GM18951 (cell line): ENCODE measurements at regions not wholly inside any gene's neighbourhood (a gene's known extent, or its start where the extent isn't known, plus 50 kb on each side); places are given as distances from the start of the nearest gene placed in this dataset.

ENCODE experiments used
- POLR2A ChIP-seq: IDR thresholded peaks from 4 replicates; pipeline ENCODE4 v1.6.1; 2011; ENCODE audit warnings: mild to moderate bottlenecking; ENCODE audit not compliant: insufficient read length, insufficient read depth; ENCODE audit errors: extremely low read depth
- in situ Hi-C: fragments of 300-500 bp; cut with MboI; formaldehyde crosslinking; loops from one replicate; pipeline ENCODE4 v1.12.0; 2022; ENCODE audit warnings: low sequenced_read_pairs, mixed read lengths, inconsistent platforms; ENCODE audit not compliant: unreplicated experiment

DNA sequence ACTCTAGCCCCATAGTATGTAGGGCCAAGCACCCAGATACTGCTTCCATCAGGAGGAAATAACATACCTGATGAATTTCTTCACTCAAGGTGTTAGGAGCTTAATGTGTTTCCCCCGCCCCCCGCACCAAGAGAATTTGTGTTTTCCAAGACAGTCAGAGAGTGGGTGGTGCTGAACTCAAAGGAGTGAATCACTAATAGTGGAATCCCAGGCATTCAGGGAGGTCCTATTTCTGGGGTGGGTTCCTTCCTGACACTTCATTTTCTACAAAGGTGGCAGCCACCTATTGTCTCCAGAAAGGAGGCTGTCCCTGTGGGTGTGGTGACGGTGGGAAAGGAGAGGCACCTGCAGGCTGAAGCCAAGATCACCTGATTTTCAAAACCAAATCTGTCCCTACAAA, 50.8 kb upstream of the ELF5 start:
- TF ChIP-seq POLR2A, result no peak
- in situ Hi-C loops, result loop anchor here (25.0 kb wide), 1 partner anchor 848 kb away; the partner anchor contains the start of gene SLC1A2

DNA sequence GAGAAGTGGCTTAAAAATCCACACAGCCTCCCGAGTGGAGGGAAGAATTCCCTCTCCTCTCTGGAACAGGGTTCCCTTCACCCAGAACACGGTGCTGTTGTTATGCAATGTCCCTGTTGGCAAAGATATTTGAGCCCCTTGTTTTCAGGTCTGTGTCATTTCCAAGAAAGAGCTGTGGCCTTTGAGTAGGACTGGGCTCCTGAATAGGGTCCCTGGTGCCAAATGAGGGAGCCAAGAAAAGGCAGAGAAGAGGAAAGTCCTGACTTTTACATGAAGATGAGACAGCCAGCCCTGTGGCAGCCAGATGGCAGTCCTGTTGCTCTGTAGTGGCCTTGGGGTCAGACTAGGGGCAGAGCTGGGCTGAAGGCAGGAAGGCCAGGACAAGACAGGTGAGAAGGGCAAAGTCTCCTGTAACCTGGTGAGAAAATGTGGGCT, 51.2 kb upstream of the ELF5 start:
- in situ Hi-C loops, result loop anchor here (25.0 kb wide), 1 partner anchor 847 kb away; the partner anchor contains the start of gene SLC1A2

DNA sequence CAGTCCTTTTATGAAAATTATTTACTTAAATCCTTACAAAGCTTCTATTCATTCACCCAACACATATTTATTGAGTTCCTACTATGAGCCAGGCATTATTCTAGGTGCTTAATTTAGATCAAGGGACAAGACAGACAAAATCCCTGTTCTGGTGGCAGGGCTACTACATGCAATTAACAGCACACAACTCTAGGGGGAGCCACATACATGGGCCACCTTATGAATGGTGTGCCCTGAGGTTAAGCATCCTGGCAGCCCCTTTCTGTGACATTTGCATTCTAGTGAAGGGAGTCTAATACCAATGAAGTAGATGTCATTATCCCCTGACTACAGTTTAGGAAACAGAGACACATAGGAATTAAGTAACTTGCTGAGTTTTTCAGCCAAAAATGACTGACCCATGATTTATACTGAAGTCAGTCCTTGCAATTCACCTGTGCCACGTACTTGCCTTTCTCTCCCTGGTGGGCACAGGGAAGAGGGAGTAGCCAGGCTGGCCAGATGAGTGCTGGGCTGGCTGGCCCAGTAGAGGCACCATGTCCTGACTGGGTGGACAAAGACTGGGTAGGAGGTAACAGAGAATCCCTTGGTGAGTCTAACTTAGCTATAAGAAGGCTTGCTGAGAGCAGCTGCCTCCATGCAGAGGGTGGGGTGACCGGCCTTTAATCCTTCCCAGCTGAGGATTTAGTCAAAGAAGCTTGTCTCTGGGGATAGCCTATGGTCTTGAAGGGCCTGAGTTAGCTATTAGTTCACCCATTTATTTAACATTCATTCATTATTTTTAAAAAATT, 52.0 kb upstream of the ELF5 start:
- in situ Hi-C loops, result loop anchor here (25.0 kb wide), 1 partner anchor 847 kb away; the partner anchor contains the start of gene SLC1A2

More for the DNA sequence above, 51.2 kb upstream of the ELF5 start:
- TF ChIP-seq POLR2A, result no peak

DNA sequence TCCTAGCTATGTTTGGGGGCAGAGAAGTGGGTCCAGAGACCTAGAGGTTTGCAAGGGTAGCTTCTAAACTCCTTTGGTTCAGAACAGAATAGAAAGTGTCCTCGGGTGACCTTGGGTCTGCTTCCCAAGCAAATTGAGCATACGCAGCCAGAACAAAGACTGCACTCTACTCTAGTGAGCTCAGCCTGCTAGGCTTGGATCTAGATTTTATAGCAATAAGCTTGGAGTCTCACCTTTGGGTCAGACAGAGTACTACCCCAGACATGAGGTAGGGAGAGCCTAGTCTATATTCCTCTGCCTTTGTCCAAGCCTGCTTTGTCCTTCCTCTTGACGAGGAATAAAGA, 52.6 kb upstream of the ELF5 start:
- no peak for TF ChIP-seq POLR2A
- in situ Hi-C loops, result loop anchor here (25.0 kb wide), 1 partner anchor 846 kb away; the partner anchor contains the start of gene SLC1A2

More for the DNA sequence above, 52.0 kb upstream of the ELF5 start:
- TF ChIP-seq POLR2A, result no peak

DNA sequence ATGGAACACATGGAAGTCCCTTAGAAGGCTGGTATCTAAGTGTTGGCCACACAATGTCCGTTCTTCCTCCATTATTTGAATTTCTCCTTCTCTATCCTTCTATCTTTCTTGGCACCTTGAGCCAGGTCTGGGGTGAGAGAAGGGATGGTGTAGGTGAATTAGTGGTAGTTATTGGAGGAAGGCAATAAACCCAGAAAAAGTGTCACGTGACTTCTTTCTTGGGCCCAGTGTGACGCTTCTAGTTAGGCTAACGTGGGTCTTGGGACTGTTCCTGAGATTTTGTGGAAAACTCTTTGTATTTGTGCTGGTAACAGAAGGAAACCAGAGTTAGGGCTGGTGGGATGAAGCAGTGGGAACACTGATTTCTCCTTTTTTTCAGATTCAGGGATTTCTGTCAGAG, 53.1 kb upstream of the ELF5 start:
- in situ Hi-C loops, result loop anchor here (25.0 kb wide), 1 partner anchor 846 kb away; the partner anchor contains the start of gene SLC1A2
- no peak for TF ChIP-seq POLR2A

DNA sequence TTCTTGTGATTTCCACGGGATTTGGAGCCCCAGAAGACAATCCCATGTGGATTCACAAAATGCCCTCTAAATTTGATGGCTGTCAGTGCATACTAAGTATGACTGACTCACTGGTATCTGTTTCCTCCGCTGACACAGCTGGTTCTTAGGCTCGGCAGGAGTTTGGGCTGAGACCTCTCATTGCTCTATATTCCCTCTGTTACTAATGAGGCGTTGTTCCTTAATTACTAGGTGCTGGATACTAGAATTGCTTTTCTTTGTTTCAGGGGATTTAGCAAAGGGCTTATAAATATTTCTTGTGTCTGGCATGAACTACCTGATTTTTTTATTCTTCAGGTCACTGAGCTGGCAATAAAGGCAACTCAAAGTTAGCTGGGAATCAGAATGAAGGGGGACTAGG, 53.2 kb upstream of the EHF start:
- in situ Hi-C loops, result loop anchor here (25.0 kb wide), 1 partner anchor 845 kb away; the partner anchor contains the start of gene SLC1A2
- no peak for TF ChIP-seq POLR2A

DNA sequence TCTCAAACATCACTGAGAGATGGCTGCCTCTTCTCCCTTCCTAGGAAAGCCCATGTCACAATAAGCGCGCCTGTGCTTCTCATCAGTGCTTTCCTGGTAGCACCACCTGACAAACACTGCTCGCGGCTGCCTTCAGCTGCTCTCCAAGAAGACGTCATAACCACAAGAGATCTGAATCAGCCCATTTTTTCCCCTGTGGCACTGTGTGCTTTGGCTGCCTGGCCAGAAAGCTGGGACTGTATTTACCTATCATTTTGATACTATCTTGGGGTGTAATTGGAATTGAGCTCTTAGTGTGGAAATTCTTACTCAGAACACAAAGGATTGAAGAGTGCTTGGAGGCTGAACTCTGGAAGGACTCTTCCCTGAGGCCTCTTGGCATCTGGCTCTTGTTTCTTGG, 50.3 kb upstream of the EHF start:
- in situ Hi-C loops, result loop anchor here (25.0 kb wide), 1 partner anchor 842 kb away; the partner anchor contains the start of gene SLC1A2

More for the DNA sequence above, 50.3 kb upstream of the EHF start:
- TF ChIP-seq POLR2A, result no peak
